DND-41 (cell line): ENCODE measurements at regions not wholly inside any gene's neighbourhood (a gene's known extent, or its start where the extent isn't known, plus 50 kb on each side); places are given as distances from the start of the nearest gene placed in this dataset.

ENCODE experiments used
- CTCF ChIP-seq: IDR thresholded peaks from 2 replicates; pipeline ENCODE4 v1.5.1; 2012; ENCODE audit warnings: borderline replicate concordance, low read length, moderate library complexity, mild to moderate bottlenecking; ENCODE audit not compliant: poor library complexity, severe bottlenecking; ENCODE audit errors: extremely low read depth
- EZH2 ChIP-seq: IDR thresholded peaks from 3 replicates; pipeline ENCODE4 v1.6.1; 2012; ENCODE audit warnings: borderline replicate concordance, low read depth, mild to moderate bottlenecking, moderate library complexity, low read length, inconsistent platforms; ENCODE audit not compliant: severe bottlenecking

GRCh38 chr6:134544737-134545136 lies 226.8 kb upstream of the SGK1 start:
- TF ChIP-seq CTCF, result no peak
- TF ChIP-seq EZH2, result no peak
